Transverse colon (tissue), 4 donors: ENCODE measurements at regions not wholly inside any gene's neighbourhood (a gene's known extent, or its start where the extent isn't known, plus 50 kb on each side); places are given as distances from the start of the nearest gene placed in this dataset.
A peak's percentile ranks its signal among the peaks of the same experiment; 100 is the strongest.

Experiments
- EP300 ChIP-seq: sonication (generic); formaldehyde crosslinking; IDR thresholded peaks from one replicate; pipeline ENCODE4 v1.6.1; 2017; ENCODE audit warnings: antibody characterized with exemption, low read depth
- POLR2A ChIP-seq: fragments of 450-650 bp; IDR thresholded peaks from one replicate; pipeline ENCODE4 v1.6.1; 2016; ENCODE audit warnings: antibody characterized with exemption, mild to moderate bottlenecking, moderate library complexity
- POLR2AphosphoS5 ChIP-seq, 3 donors: sonication (generic); formaldehyde crosslinking; IDR thresholded peaks; one replicate each; pipeline ENCODE4 v1.6.1; 2016; ENCODE audit warnings: antibody characterized with exemption in 3 of 3
- TF ChIP-seq, protein P1 (sequence below), 5 experiments: fragments of 200-600 bp in 3 of 5; fragments of 450-650 bp in 2 of 5; sonication (generic) in 3 of 5; IDR thresholded peaks; 1 replicate in 2 of 5; 2 replicates in 3 of 5; pipeline ENCODE4 v1.5.1; 2016 to 2017; ENCODE audit warnings: antibody characterized with exemption in 5 of 5, inconsistent platforms in 3 of 5, mild to moderate bottlenecking in 2 of 5, moderate library complexity in 1 of 5

DNA sequence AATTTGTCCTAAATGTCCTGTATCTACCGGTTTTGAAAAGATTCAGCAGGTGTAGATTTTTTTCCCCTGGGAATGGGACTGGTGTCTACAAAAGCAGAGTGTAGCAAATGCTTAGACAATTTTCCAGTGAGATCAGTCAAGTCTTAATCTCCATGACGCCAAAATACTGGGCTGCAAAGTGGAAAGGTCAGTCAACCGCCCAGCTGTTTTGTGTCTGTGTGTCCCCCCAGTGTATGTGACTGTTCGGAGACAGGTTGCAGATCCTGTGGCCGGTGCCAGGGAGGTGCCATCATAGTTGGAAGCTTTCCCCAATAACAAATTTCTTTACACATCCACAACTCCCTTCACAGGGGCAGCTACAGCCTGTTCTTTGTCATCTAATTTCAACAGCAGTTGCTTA is 263.8 kb downstream of the ARHGAP12 start:
- TF ChIP-seq, protein P1, sequence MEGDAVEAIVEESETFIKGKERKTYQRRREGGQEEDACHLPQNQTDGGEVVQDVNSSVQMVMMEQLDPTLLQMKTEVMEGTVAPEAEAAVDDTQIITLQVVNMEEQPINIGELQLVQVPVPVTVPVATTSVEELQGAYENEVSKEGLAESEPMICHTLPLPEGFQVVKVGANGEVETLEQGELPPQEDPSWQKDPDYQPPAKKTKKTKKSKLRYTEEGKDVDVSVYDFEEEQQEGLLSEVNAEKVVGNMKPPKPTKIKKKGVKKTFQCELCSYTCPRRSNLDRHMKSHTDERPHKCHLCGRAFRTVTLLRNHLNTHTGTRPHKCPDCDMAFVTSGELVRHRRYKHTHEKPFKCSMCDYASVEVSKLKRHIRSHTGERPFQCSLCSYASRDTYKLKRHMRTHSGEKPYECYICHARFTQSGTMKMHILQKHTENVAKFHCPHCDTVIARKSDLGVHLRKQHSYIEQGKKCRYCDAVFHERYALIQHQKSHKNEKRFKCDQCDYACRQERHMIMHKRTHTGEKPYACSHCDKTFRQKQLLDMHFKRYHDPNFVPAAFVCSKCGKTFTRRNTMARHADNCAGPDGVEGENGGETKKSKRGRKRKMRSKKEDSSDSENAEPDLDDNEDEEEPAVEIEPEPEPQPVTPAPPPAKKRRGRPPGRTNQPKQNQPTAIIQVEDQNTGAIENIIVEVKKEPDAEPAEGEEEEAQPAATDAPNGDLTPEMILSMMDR (IDR thresholded peaks at IDR 0.05) = no peak
- TF ChIP-seq POLR2A (no peak), POLR2AphosphoS5 (IDR thresholded peaks at IDR 0.05) (peak; percentile 69 to 87 (median 84)), EP300 (no peak)
